Renal cortex interstitium (tissue), 11 donors: ENCODE measurements at regions not wholly inside any gene's neighbourhood (a gene's known extent, or its start where the extent isn't known, plus 50 kb on each side); places are given as distances from the start of the nearest gene placed in this dataset.
A peak's percentile ranks its signal among the peaks of the same experiment; 100 is the strongest.

Experiments
- DNase-seq, 11 donors: peaks; one replicate each; pipeline ENCODE4 v3.0.0-alpha.2; 2013; ENCODE audit warnings: low read depth in 9 of 11, low spot score in 4 of 11; ENCODE audit errors: extremely low read depth in 1 of 11

DNA sequence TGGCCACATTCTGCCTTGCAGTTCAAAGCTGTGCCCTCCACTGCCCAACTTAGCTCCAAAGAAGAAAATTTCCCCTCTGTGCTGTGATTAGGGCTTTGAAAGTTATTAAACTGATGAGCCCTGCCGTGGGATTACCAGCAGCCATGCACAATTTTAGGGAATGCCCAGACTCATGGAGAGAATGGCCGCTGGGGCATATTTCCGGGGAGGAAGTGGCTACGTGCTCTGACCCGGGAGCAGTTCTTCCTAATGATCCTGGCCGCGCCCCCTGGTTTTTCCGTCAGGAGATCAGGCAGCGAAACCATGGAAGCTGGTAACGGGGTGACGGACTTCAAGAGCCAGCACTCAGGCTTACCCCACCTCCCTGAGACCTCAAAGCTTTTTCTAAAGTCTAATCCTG is 365.5 kb upstream of the PFKP start:
- no peak for DNase-seq

GRCh38 chr10:2700626-2701305 is 366.6 kb upstream of the PFKP start:
- DNase-seq = no peak

DNA sequence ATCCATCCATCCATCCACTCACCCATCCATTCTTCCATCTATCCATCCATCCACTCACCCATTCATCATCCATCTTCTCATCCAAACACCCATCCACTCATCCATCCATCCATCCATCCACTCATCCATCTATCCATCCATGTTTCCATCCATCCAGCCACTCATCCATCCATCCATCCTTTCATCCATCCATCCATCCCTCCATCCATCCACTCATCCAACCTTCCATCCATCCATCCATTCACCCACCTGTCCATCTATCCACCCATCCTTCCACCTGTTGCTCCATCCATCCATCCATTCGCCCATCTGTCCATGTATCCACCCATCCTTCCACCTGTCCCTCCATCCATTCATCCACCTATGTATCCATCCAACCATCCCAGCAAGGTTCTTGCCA is 378.4 kb upstream of the PFKP start:
- DNase-seq = no peak

GRCh38 chr10:2686691-2687090 is 380.7 kb upstream of the PFKP start:
- DNase-seq = no peak

DNA sequence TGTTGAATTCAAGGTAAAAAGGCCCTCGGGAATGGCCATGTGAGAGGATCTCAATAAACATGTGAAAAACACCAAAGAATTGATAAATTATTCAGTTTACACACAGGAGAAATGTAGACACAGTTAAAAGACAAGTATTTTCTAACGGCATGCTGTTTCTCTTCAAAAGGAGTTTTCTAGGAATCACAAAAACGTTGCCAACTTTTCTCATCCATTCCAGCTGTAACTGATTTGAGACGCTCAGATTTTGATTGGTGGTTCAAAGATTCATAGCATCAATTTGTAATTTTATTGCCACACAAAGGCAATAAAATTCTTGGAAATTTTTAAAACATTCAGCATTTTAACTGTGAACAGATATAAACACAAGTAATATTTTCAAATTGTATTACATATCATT is 384.9 kb upstream of the PFKP start:
- DNase-seq = peak in 6 of 11 donors; percentile 10 to 30 (median 27)

GRCh38 chr10:2681891-2682290 is 385.5 kb upstream of the PFKP start:
- DNase-seq = no peak

- no peak for DNase-seq
These were observed 386.5 kb upstream of the PFKP start for GRCh38 chr10:2680821-2681220.

- DNase-seq = no peak
These were observed 387.7 kb upstream of the PFKP start for GRCh38 chr10:2679646-2680045.

GRCh38 chr10:2676455-2676854 is 390.9 kb upstream of the PFKP start:
- no peak for DNase-seq

DNA sequence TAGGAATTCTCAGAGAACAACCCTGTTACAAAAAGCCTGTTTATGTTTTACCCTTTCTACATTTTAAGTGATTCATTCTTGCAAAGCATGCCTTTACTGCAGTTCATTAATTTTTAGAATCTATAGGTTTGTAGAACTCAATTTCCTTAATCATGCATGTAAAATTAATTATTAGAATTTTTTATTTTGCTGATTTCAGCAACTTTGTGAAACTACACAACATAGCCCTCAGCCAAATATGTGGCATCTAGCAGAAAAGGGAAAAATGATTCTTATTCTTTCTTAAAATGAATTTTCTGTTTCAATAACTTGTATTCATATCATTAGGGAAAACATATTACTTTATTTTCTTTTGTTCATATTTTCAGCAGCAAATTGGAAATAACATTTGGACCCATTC is 392.9 kb upstream of the PFKP start:
- no peak for DNase-seq

- DNase-seq = no peak
These were observed 396.5 kb upstream of the PFKP start for GRCh38 chr10:2670864-2671263.

DNA sequence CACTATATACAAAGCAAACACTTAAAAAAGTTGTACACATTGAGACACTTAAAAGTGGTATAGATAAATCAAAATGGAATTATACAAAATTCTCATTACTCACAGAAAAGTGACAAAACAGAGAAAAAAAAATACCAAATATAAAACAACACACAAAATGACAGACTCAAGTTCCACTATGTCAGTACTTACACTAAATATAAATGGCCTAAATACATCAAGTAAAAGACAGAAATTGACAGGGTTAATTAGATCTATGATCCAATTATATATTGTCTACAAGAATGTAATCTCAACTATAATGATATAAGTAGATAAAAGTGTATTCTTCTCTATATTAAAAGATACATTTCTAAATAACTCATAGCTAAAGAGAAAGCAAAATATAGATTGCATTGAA is 401.6 kb upstream of the PFKP start:
- DNase-seq = no peak

GRCh38 chr10:2660276-2660675 is 407.1 kb upstream of the PFKP start:
- DNase-seq = no peak

DNA sequence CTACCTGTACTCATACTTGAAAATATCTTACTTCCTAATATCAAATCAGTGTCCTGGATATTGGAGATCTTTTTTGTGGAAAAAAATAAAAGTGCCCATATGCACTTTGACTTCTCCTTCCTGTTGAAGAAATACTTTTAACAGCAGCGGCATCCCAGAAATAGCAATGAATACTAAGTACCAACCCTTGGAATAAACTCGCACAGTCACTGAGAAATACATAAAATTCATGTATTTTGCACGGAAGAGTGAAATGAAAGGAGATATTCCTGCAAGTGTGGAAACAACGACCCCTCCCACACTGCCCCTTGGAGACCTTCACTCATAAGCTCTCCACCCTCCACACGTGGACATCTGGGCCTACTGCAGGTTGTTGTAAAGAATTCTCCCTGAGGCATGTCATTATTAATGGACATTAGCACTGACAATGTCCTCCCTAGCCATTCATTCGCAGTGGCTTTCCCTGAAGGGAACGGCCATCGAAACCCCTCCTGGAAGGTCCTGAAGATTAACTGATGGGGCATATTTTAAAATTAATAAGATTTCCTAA is 407.6 kb upstream of the PFKP start:
- no peak for DNase-seq

- DNase-seq = no peak
These were observed 408.6 kb upstream of the PFKP start for GRCh38 chr10:2658780-2659179.

- DNase-seq = no peak
These were observed 417.0 kb upstream of the PFKP start for GRCh38 chr10:2650328-2650727.

DNA sequence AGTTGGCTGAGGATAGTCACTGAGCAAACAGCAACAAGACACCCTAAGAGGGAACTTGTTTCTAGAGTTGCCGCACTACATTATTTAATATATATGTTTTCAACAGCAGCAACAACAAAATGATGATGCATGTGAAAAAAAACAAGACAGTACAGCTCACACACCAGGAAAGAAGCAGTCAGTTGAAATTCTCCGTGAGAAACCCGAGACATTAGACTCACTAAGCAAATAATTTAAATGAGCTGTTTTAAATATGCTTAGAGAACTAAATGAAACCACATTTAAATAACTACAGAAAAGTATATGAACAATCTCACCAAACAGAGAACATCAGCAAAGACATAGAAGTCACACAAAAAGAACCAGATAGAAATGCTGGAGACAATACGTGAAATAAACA is 426.3 kb upstream of the PFKP start:
- DNase-seq = no peak

GRCh38 chr10:2633630-2634029 is 433.7 kb upstream of the PFKP start:
- no peak for DNase-seq

GRCh38 chr10:2631557-2632205 is 435.7 kb upstream of the PFKP start:
- DNase-seq = no peak

DNA sequence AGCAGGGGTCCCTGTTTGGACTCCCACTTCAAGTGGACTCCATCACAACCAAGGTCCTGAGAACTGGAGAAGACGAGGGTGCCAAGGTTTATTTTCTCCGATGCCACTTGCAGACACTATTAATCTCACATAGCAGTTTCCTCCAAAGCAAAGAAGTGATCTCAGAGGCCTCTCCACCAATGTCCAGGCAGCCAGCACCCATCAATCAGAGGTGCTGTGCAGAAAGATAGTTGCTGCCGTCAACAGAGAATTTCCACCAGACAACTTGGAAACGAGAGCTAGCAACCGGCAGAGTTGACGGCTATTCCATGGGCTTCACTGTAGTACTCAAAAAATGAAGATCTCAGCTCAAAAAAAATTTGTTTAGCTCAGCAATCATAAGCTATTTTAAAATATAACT is 438.6 kb upstream of the PFKP start:
- no peak for DNase-seq

GRCh38 chr10:2627969-2628368 is 439.4 kb upstream of the PFKP start:
- no peak for DNase-seq
